Breast epithelium (tissue), 4 donors: ENCODE measurements at regions not wholly inside any gene's neighbourhood (a gene's known extent, or its start where the extent isn't known, plus 50 kb on each side); places are given as distances from the start of the nearest gene placed in this dataset.

Experiments
- DNase-seq, 2 donors: peaks; one replicate each; pipeline ENCODE4 v3.0.0-alpha.2; 2019; ENCODE audit warnings: low spot score in 2 of 2
- H3K27ac ChIP-seq, 2 donors: fragments of 200-600 bp; sonication (generic) in 1 of 2; one replicate each; pipeline ENCODE4 v1.5.1; 2016 to 2019; ENCODE audit warnings: mild to moderate bottlenecking in 1 of 2
- H3K27me3 ChIP-seq, 2 donors: fragments of 200-600 bp; sonication (generic) in 1 of 2; one replicate each; pipeline versions ENCODE4 v1.5.1 to v1.6.0; 2017 to 2019; ENCODE audit warnings: control low read depth in 1 of 2, mild to moderate bottlenecking in 1 of 2
- H3K36me3 ChIP-seq: fragments of 200-600 bp; one replicate; pipeline ENCODE4 v1.5.1; 2019
- H3K4me1 ChIP-seq, 2 donors: fragments of 200-600 bp; sonication (generic); one replicate each; pipeline ENCODE4 v1.5.1; 2016 to 2019; ENCODE audit warnings: control low read depth in 1 of 2
- H3K4me3 ChIP-seq, 3 donors: fragments of 200-600 bp; sonication (generic); 1 replicate in 2 of 3; 2 replicates in 1 of 3; pipeline ENCODE4 v1.5.1; 2016 to 2019; ENCODE audit warnings: mild to moderate bottlenecking in 3 of 3, moderate library complexity in 2 of 3
- H3K9me3 ChIP-seq, 2 donors: fragments of 200-600 bp; sonication (generic) in 1 of 2; one replicate each; pipeline ENCODE4 v1.5.1; 2016 to 2019; ENCODE audit warnings: control low read depth in 1 of 2
- CTCF ChIP-seq, 3 donors: fragments of 450-650 bp; IDR thresholded peaks; one replicate each; pipeline ENCODE4 v1.5.1; 2016 to 2017; ENCODE audit warnings: antibody characterized with exemption in 3 of 3, mild to moderate bottlenecking in 3 of 3, moderate library complexity in 3 of 3
- POLR2A ChIP-seq: fragments of 450-650 bp; IDR thresholded peaks from one replicate; pipeline ENCODE4 v1.6.1; 2016; ENCODE audit warnings: antibody characterized with exemption, mild to moderate bottlenecking, moderate library complexity
- POLR2AphosphoS5 ChIP-seq, 3 donors: sonication (generic); formaldehyde crosslinking; IDR thresholded peaks; one replicate each; pipeline ENCODE4 v1.6.1; 2017; ENCODE audit warnings: antibody characterized with exemption in 3 of 3
- intact Hi-C: fragments of 100-400 bp; cut with DNase I; formaldehyde crosslinking; loops from one replicate; pipeline ENCODE4 v1.15.1; 2023; ENCODE audit warnings: low total_unique reads

- H3K9me3 ChIP-seq, result no peaks in the 10 kb centered on the region
- H3K4me3 ChIP-seq, result no peak overlapping the region
- no peak for DNase-seq
- TF ChIP-seq POLR2AphosphoS5 (IDR thresholded peaks at IDR 0.05), result no peak
- no peak for TF ChIP-seq CTCF (IDR thresholded peaks at IDR 0.05)
- no peak for TF ChIP-seq POLR2A
- H3K4me1 ChIP-seq, result no peaks in the 10 kb centered on the region
- peak overlapping the region; percentile 46 to 69 for H3K27ac ChIP-seq
- no peaks in the 10 kb centered on the region for H3K36me3 ChIP-seq
- intact Hi-C loops, result no loop called here
- no peaks in the 10 kb centered on the region for H3K27me3 ChIP-seq
Observed at GRCh38 chr6:139713900-139714506, 339.6 kb upstream of the CITED2 start.

- TF ChIP-seq CTCF (IDR thresholded peaks at IDR 0.05) (no peak), POLR2A (no peak), POLR2AphosphoS5 (IDR thresholded peaks at IDR 0.05) (no peak)
- H3K27ac ChIP-seq, result peak overlapping the region; percentile 19 to 44
- H3K9me3 ChIP-seq, result no peaks in the 10 kb centered on the region
- intact Hi-C loops, result no loop called here
- H3K4me3 ChIP-seq, result no peak overlapping the region
- no peaks in the 10 kb centered on the region for H3K27me3 ChIP-seq
- no peaks in the 10 kb centered on the region for H3K4me1 ChIP-seq
- DNase-seq, result no peak
- H3K36me3 ChIP-seq, result no peaks in the 10 kb centered on the region
Observed at GRCh38 chr6:139713424-139713823, 339.0 kb upstream of the CITED2 start.

GRCh38 chr6:139712830-139713229 is 338.4 kb upstream of the CITED2 start:
- Histone ChIP-seq H3K27ac (no peak overlapping the region), H3K4me1 (no peaks in the 10 kb centered on the region), H3K4me3 (no peak overlapping the region), H3K36me3 (no peaks in the 10 kb centered on the region), H3K9me3 (no peaks in the 10 kb centered on the region), H3K27me3 (no peaks in the 10 kb centered on the region)
- TF ChIP-seq POLR2AphosphoS5 (IDR thresholded peaks at IDR 0.05), result no peak
- no peak for TF ChIP-seq POLR2A
- no peak for TF ChIP-seq CTCF (IDR thresholded peaks at IDR 0.05)
- intact Hi-C loops, result no loop called here
- no peak for DNase-seq

GRCh38 chr6:139711804-139712585 is 337.5 kb upstream of the CITED2 start:
- Histone ChIP-seq H3K4me3 (no peak overlapping the region), H3K9me3 (no peaks in the 10 kb centered on the region), H3K4me1 (no peaks in the 10 kb centered on the region), H3K27ac (no peak overlapping the region), H3K27me3 (no peaks in the 10 kb centered on the region), H3K36me3 (no peaks in the 10 kb centered on the region)
- no peak for TF ChIP-seq POLR2AphosphoS5 (IDR thresholded peaks at IDR 0.05)
- no peak for TF ChIP-seq CTCF (IDR thresholded peaks at IDR 0.05)
- TF ChIP-seq POLR2A, result no peak
- intact Hi-C loops, result no loop called here
- no peak for DNase-seq

GRCh38 chr6:139710556-139710955 is 336.1 kb upstream of the CITED2 start:
- intact Hi-C loops, result no loop called here
- Histone ChIP-seq H3K9me3 (no peaks in the 10 kb centered on the region), H3K36me3 (no peaks in the 10 kb centered on the region), H3K4me3 (no peak overlapping the region), H3K27me3 (no peaks in the 10 kb centered on the region), H3K27ac (no peak overlapping the region), H3K4me1 (no peaks in the 10 kb centered on the region)
- no peak for DNase-seq
- no peak for TF ChIP-seq POLR2AphosphoS5 (IDR thresholded peaks at IDR 0.05)
- TF ChIP-seq POLR2A, result no peak
- TF ChIP-seq CTCF (IDR thresholded peaks at IDR 0.05), result no peak
